A549 (cell line): ENCODE measurements at regions not wholly inside any gene's neighbourhood (a gene's known extent, or its start where the extent isn't known, plus 50 kb on each side); places are given as distances from the start of the nearest gene placed in this dataset.

Experiments
- HEYL ChIP-seq: fragments of 250-450 bp; sonication (Bioruptor Pico); IDR thresholded peaks from 2 replicates; pipeline ENCODE4 v1.8.0; 2021; ENCODE audit warnings: mild to moderate bottlenecking, moderate library complexity
- POLR2A ChIP-seq: IDR thresholded peaks from 2 replicates; pipeline ENCODE4 v1.6.1; 2012; ENCODE audit warnings: mild to moderate bottlenecking, low read length
- SMC3 ChIP-seq: fragments of >200 bp; sonication (Bioruptor Twin); formaldehyde crosslinking; IDR thresholded peaks from 3 replicates; pipeline ENCODE4 v1.6.1; 2018; ENCODE audit warnings: inconsistent platforms
- TF ChIP-seq, protein P1 (sequence below): fragments of >200 bp; sonication (Bioruptor Twin); formaldehyde crosslinking; IDR thresholded peaks from 3 replicates; pipeline ENCODE4 v1.5.1; 2016
- TF ChIP-seq, protein P2 (sequence below): IDR thresholded peaks from 2 replicates; pipeline ENCODE4 v1.6.1; 2012

- TF ChIP-seq SMC3 = no peak
- TF ChIP-seq HEYL (CRISPR knock-in tag) = no peak
- TF ChIP-seq, protein P1, sequence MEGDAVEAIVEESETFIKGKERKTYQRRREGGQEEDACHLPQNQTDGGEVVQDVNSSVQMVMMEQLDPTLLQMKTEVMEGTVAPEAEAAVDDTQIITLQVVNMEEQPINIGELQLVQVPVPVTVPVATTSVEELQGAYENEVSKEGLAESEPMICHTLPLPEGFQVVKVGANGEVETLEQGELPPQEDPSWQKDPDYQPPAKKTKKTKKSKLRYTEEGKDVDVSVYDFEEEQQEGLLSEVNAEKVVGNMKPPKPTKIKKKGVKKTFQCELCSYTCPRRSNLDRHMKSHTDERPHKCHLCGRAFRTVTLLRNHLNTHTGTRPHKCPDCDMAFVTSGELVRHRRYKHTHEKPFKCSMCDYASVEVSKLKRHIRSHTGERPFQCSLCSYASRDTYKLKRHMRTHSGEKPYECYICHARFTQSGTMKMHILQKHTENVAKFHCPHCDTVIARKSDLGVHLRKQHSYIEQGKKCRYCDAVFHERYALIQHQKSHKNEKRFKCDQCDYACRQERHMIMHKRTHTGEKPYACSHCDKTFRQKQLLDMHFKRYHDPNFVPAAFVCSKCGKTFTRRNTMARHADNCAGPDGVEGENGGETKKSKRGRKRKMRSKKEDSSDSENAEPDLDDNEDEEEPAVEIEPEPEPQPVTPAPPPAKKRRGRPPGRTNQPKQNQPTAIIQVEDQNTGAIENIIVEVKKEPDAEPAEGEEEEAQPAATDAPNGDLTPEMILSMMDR = no peak
- TF ChIP-seq POLR2A = no peak
- TF ChIP-seq, protein P2, sequence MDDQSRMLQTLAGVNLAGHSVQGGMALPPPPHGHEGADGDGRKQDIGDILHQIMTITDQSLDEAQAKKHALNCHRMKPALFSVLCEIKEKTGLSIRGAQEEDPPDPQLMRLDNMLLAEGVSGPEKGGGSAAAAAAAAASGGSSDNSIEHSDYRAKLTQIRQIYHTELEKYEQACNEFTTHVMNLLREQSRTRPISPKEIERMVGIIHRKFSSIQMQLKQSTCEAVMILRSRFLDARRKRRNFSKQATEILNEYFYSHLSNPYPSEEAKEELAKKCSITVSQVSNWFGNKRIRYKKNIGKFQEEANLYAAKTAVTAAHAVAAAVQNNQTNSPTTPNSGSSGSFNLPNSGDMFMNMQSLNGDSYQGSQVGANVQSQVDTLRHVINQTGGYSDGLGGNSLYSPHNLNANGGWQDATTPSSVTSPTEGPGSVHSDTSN = no peak
Measured at GRCh38 chr1:48120621-48121020, 101.9 kb upstream of the SLC5A9 start.
